HepG2 (cell line): ENCODE measurements at regions not wholly inside any gene's neighbourhood (a gene's known extent, or its start where the extent isn't known, plus 50 kb on each side); places are given as distances from the start of the nearest gene placed in this dataset.

ENCODE experiments used
- ATAC-seq: fragments of 200-7000 bp; cut with Tn5 transposase; 3 replicates; pipeline ENCODE4 v1.9.1; 2020; ENCODE audit warnings: mild to moderate bottlenecking, moderate library complexity
- BruUV-seq: library from RNA; stranded (reverse); fragments of 400-500 nt; replicated peaks from 2 replicates; lab custom pipeline; 2021; lab: Mats Ljungman, UMichigan
- CTCF ChIA-PET: fragments of 300-600 bp; formaldehyde crosslinking; extraction: SDS; loops from one replicate; lab custom pipeline; 2021; ENCODE audit warnings: low total read pairs, inconsistent platforms, low intra/inter-chr PET ratio; lab: Yijun Ruan, JAX
- POLR2A ChIA-PET: fragments of 350-600 bp; sonication (Branson Sonifier 250); formaldehyde crosslinking; loops from one replicate; lab custom pipeline; 2020; ENCODE audit warnings: antibody characterized with exemption, inconsistent platforms; lab: Yijun Ruan, JAX
- DNase-seq: peaks from one replicate; pipeline ENCODE4 v3.0.0-alpha.2; 2015; ENCODE audit warnings: low spot score
- FAIRE-seq: peaks from 3 replicates; lab custom pipeline; 2011; peaks lifted over from hg19 to GRCh38; lab: Jason Lieb, UNC
- H2AFZ ChIP-seq: one replicate; pipeline ENCODE4 v1.6.1; 2011; ENCODE audit warnings: low read length, inconsistent platforms
- H3K27ac ChIP-seq: fragments of 300-600 bp; 3 replicates; pipeline ENCODE4 v1.8.0; 2011; ENCODE audit warnings: mixed run types, mild to moderate bottlenecking, mixed read lengths, low read length, inconsistent platforms; ENCODE audit not compliant: insufficient read depth; ENCODE audit errors: extremely low read length
- H3K27me3 ChIP-seq, 2 experiments: fragments of 200-600 bp in 1 of 2; 2 replicates in 1 of 2; 3 replicates in 1 of 2; pipeline versions ENCODE4 v1.6.0 to v1.8.0; 2011; ENCODE audit warnings: low read length in 2 of 2, mild to moderate bottlenecking in 2 of 2, moderate library complexity in 2 of 2, inconsistent platforms in 1 of 2; ENCODE audit not compliant: insufficient read depth in 2 of 2, control insufficient read depth in 1 of 2
- H3K36me3 ChIP-seq, 2 experiments: fragments of 200-600 bp in 1 of 2; replicated peaks in 1 of 2; 2 replicates in 1 of 2; 3 replicates in 1 of 2; pipeline versions ENCODE4 v1.5.1 to v1.8.0; 2011; ENCODE audit warnings: low read length in 2 of 2, inconsistent platforms in 1 of 2; ENCODE audit not compliant: insufficient read depth in 2 of 2, control insufficient read depth in 1 of 2
- H3K4me1 ChIP-seq: 2 replicates; pipeline ENCODE4 v1.5.1; 2012; ENCODE audit warnings: low read length, inconsistent platforms; ENCODE audit not compliant: insufficient read depth
- H3K4me2 ChIP-seq: 2 replicates; pipeline ENCODE4 v1.6.0; 2011; ENCODE audit warnings: low read depth, low read length, inconsistent platforms
- H3K4me3 ChIP-seq, 3 experiments: fragments of 200-600 bp in 1 of 3; sonication (generic), shearing (Covaris generic) in 1 of 3; replicated peaks in 1 of 3; 2 replicates each; pipeline ENCODE4 v1.5.1; 2011 to 2016; ENCODE audit warnings: low read length in 3 of 3, inconsistent platforms in 2 of 3, low read depth in 2 of 3, mild to moderate bottlenecking in 2 of 3, control low read depth in 1 of 3, mixed read lengths in 1 of 3; ENCODE audit not compliant: insufficient read depth in 1 of 3
- H3K79me2 ChIP-seq: one replicate; pipeline ENCODE4 v1.6.1; 2011; ENCODE audit warnings: low read length, inconsistent platforms; ENCODE audit not compliant: insufficient read depth
- H3K9ac ChIP-seq: 2 replicates; pipeline ENCODE4 v1.6.0; 2011; ENCODE audit warnings: mild to moderate bottlenecking, low read depth, low read length, inconsistent platforms; ENCODE audit not compliant: insufficient read depth
- H3K9me3 ChIP-seq: 2 replicates; pipeline ENCODE4 v1.5.1; 2012; ENCODE audit warnings: mild to moderate bottlenecking, low read length
- H4K20me1 ChIP-seq: 2 replicates; pipeline ENCODE4 v1.6.0; 2011; ENCODE audit warnings: inconsistent platforms, mild to moderate bottlenecking, low read length, moderate library complexity; ENCODE audit not compliant: insufficient read depth
- ARNT2 ChIP-seq: sonication (generic); formaldehyde crosslinking; IDR thresholded peaks from 2 replicates; pipeline ENCODE4 v1.8.0; 2022; ENCODE audit warnings: mild to moderate bottlenecking, low read depth, missing genetic modification reagents, moderate library complexity
- DNMT1 ChIP-seq: sonication (generic); formaldehyde crosslinking; IDR thresholded peaks from 2 replicates; pipeline ENCODE4 v1.5.1; 2020; ENCODE audit warnings: mild to moderate bottlenecking, missing genetic modification reagents
- GATAD2A ChIP-seq: IDR thresholded peaks from 2 replicates; pipeline ENCODE4 v1.6.1; 2016
- KDM2A ChIP-seq: sonication (generic); formaldehyde crosslinking; IDR thresholded peaks from 2 replicates; pipeline ENCODE4 v1.4.0; 2020; ENCODE audit warnings: low read depth, missing genetic modification reagents, borderline replicate concordance
- KLF12 ChIP-seq: sonication (generic); formaldehyde crosslinking; IDR thresholded peaks from 2 replicates; pipeline ENCODE4 v1.4.0; 2020; ENCODE audit warnings: missing genetic modification reagents, borderline replicate concordance
- MIER3 ChIP-seq: IDR thresholded peaks from 2 replicates; pipeline ENCODE4 v1.6.1; 2016; ENCODE audit warnings: missing compliant biosample characterization, borderline replicate concordance
- MTF1 ChIP-seq: sonication (generic); formaldehyde crosslinking; IDR thresholded peaks from 2 replicates; pipeline ENCODE4 v1.5.0; 2020; ENCODE audit warnings: missing genetic modification reagents
- PAX8 ChIP-seq: sonication (generic); formaldehyde crosslinking; IDR thresholded peaks from 2 replicates; pipeline ENCODE4 v1.8.0; 2022; ENCODE audit warnings: mild to moderate bottlenecking, missing genetic modification reagents, borderline replicate concordance
- RFXAP ChIP-seq: sonication (generic); formaldehyde crosslinking; IDR thresholded peaks from 2 replicates; pipeline ENCODE4 v1.4.0; 2020; ENCODE audit warnings: missing genetic modification reagents, borderline replicate concordance
- TP53 ChIP-seq: sonication (generic); formaldehyde crosslinking; conservative IDR thresholded peaks from 2 replicates; pipeline ENCODE4 v1.4.0; 2020; ENCODE audit warnings: missing genetic modification reagents
- ZBTB3 ChIP-seq: sonication (generic); formaldehyde crosslinking; IDR thresholded peaks from 2 replicates; pipeline ENCODE4 v1.4.0; 2020; ENCODE audit warnings: low read depth, mild to moderate bottlenecking, moderate library complexity, missing genetic modification reagents, borderline replicate concordance
- ZNF513 ChIP-seq: sonication (generic); formaldehyde crosslinking; conservative IDR thresholded peaks from 2 replicates; pipeline ENCODE4 v1.5.0; 2020; ENCODE audit warnings: missing genetic modification reagents
- ZNF674 ChIP-seq: sonication (generic); formaldehyde crosslinking; IDR thresholded peaks from 2 replicates; pipeline ENCODE4 v1.5.0; 2020; ENCODE audit warnings: low read depth, mild to moderate bottlenecking, missing genetic modification reagents
- WGBS: methylation state at CpG from one replicate; pipeline ENCODE4 v1.1.6; 2017; ENCODE audit warnings: low lambda C conversion rate; 5-methylcytosine and 5-hydroxymethylcytosine counted together
- in situ Hi-C: cut with HindIII; loops from 2 replicates; pipeline ENCODE4 v1.10.0; 2017; ENCODE audit warnings: low pct_unique_long_range_greater_than_20kb; ENCODE audit not compliant: extremely low pct_ligation_motif_present
- intact Hi-C: fragments of 100-400 bp; cut with micrococcal nuclease; formaldehyde crosslinking; loops from one replicate; pipeline ENCODE4 v1.10.0; 2022; ENCODE audit not compliant: unreplicated experiment

- no peak for TF ChIP-seq ZNF513 (CRISPR knock-in tag)
- TF ChIP-seq TP53 (CRISPR knock-in tag), result no peak
- no peak for TF ChIP-seq MIER3
- no peak for TF ChIP-seq MTF1 (CRISPR knock-in tag)
- no peak for TF ChIP-seq ARNT2 (CRISPR knock-in tag)
- TF ChIP-seq ZBTB3 (CRISPR knock-in tag), result no peak
- TF ChIP-seq, all 625 proteins: peak for 0
These were observed 199.8 kb downstream of the DHX35 start (continued) for GRCh38 chr20:39161900-39162299.

- FAIRE-seq, result no peak
- intact Hi-C loops, result no loop called here
- Histone ChIP-seq H3K4me2 (no peak overlapping the region), H3K4me3 (no peak overlapping the region), H3K79me2 (no peaks in the 10 kb centered on the region), H3K27me3 (no peaks in the 10 kb centered on the region; a peak in 2 of 5 replicates), H3K9ac (no peak overlapping the region), H3K27ac (no peak overlapping the region), H3K4me1 (peaks cover 21% of the 10 kb centered on the region), H4K20me1 (no peaks in the 10 kb centered on the region), H2AFZ (no peak overlapping the region), H3K9me3 (no peaks in the 10 kb centered on the region), H3K36me3 (no peaks in the 10 kb centered on the region)
- CTCF ChIA-PET, result no interaction called here
- in situ Hi-C loops, result no loop called here
- DNase-seq, result no peak
- 43% methylated on average over 12 of the region's 12 CpGs for WGBS
- ATAC-seq, result no peak
- BruUV-seq, result no TSS peak
- POLR2A ChIA-PET, result no interaction called here
- TF ChIP-seq PAX8 (CRISPR knock-in tag), result no peak
- no peak for TF ChIP-seq ZNF674
- TF ChIP-seq KDM2A (CRISPR knock-in tag), result no peak
- no peak for TF ChIP-seq DNMT1 (CRISPR knock-in tag)
- no peak for TF ChIP-seq KLF12 (CRISPR knock-in tag)
- no peak for TF ChIP-seq GATAD2A (CRISPR knock-in tag)
- no peak for TF ChIP-seq RFXAP (CRISPR knock-in tag)
These were observed 193.8 kb downstream of the DHX35 start for GRCh38 chr20:39155971-39156370.
